ENCODE measurements at regions not wholly inside any gene's neighbourhood (a gene's known extent, or its start where the extent isn't known, plus 50 kb on each side); places are given as distances from the start of the nearest gene placed in this dataset.

GRCh38 chr18:67081482-67082211, 434.9 kb downstream of the DSEL start:
- Histone ChIP-seq H3K9ac (ENCODE audit: low read depth in 1 of 2, low read length in 2 of 2) (no peak overlapping the region), H3K9me3 (ENCODE audit: control insufficient read depth in 4 of 4, low read length in 3 of 4) (no peaks in the 10 kb centered on the region), H3K36me3 (ENCODE audit: control insufficient read depth in 4 of 4, insufficient read depth in 3 of 4, low read depth in 1 of 4, low read length in 3 of 4) (no peaks in the 10 kb centered on the region), H3K4me3 (ENCODE audit: low read depth in 1 of 3, low read length in 3 of 3) (no peak overlapping the region), H3K4me1 (ENCODE audit: control insufficient read depth in 4 of 4, insufficient read depth in 4 of 4, low read length in 3 of 4) (no peaks in the 10 kb centered on the region), H3K27ac (ENCODE audit: low read depth in 1 of 2, low read length in 2 of 2) (no peak overlapping the region), H3K27me3 (ENCODE audit: control insufficient read depth in 4 of 4, insufficient read depth in 4 of 4, low read length in 3 of 4) (no peaks in the 10 kb centered on the region)
- no peak for TF ChIP-seq FOXA2 (IDR thresholded peaks at IDR 0.05)
- TF ChIP-seq JUND (IDR thresholded peaks at IDR 0.05), result no peak
- TF ChIP-seq EGR1 (IDR thresholded peaks at IDR 0.05; ENCODE audit: low read depth in 2 of 2), result no peak
- TF ChIP-seq ATF3 (IDR thresholded peaks at IDR 0.05), result no peak
- TF ChIP-seq NR2F2 (IDR thresholded peaks at IDR 0.05), result no peak
- TF ChIP-seq FOXA1 (IDR thresholded peaks at IDR 0.05), result no peak
- no peak for TF ChIP-seq ZBTB33 (IDR thresholded peaks at IDR 0.05)
- TF ChIP-seq GABPA (IDR thresholded peaks at IDR 0.05 in 1 of 2, conservative IDR thresholded peaks at IDR 0.05 in 1 of 2), result no peak
- TF ChIP-seq HNF4G (IDR thresholded peaks at IDR 0.05), result no peak
- TF ChIP-seq REST (IDR thresholded peaks at IDR 0.05), result no peak
- no peak for TF ChIP-seq MAX (IDR thresholded peaks at IDR 0.05)
- TF ChIP-seq TAF1 (conservative IDR thresholded peaks at IDR 0.05), result no peak
- TF ChIP-seq CTCF (IDR thresholded peaks at IDR 0.05; ENCODE audit: low read depth, low read length, missing input control), result no peak
- no peak for TF ChIP-seq RXRA (IDR thresholded peaks at IDR 0.05)
- no peak for TF ChIP-seq HNF4A (conservative IDR thresholded peaks at IDR 0.05)
- no peak for TF ChIP-seq RAD21 (IDR thresholded peaks at IDR 0.05)
- no peak for TF ChIP-seq YY1 (IDR thresholded peaks at IDR 0.05)
- no peak for TF ChIP-seq SP1 (IDR thresholded peaks at IDR 0.05)
- 78% methylated on average over 3 of the region's 3 CpGs for WGBS
- DNase-seq (ENCODE audit: low spot score), result no peak

Measured in liver (tissue), 8 donors.